A549 (cell line): ENCODE measurements at regions not wholly inside any gene's neighbourhood (a gene's known extent, or its start where the extent isn't known, plus 50 kb on each side); places are given as distances from the start of the nearest gene placed in this dataset.

Experiments used
- ATAC-seq, 2 experiments: fragments of 200-7000 bp in 1 of 2; fragments of >200 bp in 1 of 2; cut with Nextera tagmentation in 1 of 2; cut with Tn5 transposase in 1 of 2; 3 replicates each; pipeline versions ENCODE4 v1.8.0 to v1.9.1; 2018 to 2020; ENCODE audit warnings: mild to moderate bottlenecking in 1 of 2, moderate library complexity in 1 of 2
- CTCF ChIA-PET: fragments of 300-600 bp; sonication (Branson Sonifier 250); formaldehyde crosslinking; extraction: SDS; loops from one replicate; lab custom pipeline; 2021; ENCODE audit warnings: antibody characterized with exemption, inconsistent platforms; lab: Yijun Ruan, JAX
- POLR2A ChIA-PET: fragments of 350-600 bp; formaldehyde crosslinking; extraction: SDS; loops from one replicate; lab custom pipeline; 2021; ENCODE audit warnings: antibody characterized with exemption, inconsistent platforms; lab: Yijun Ruan, JAX
- DNase-seq, 2 experiments: peaks; one replicate each; pipeline versions ENCODE4 v3.0.0 to v3.0.0-alpha.2; 2011 to 2016; ENCODE audit warnings: low read depth in 1 of 2, low spot score in 1 of 2
- FAIRE-seq: peaks from 2 replicates; lab custom pipeline; 2011; peaks lifted over from hg19 to GRCh38; lab: Jason Lieb, UNC
- H3K27ac ChIP-seq, 2 experiments: fragments of >200 bp; sonication (Bioruptor Twin); formaldehyde crosslinking; 3 replicates each; pipeline ENCODE4 v1.5.1; 2016 to 2017
- H3K4me1 ChIP-seq: fragments of >200 bp; sonication (Bioruptor Twin); formaldehyde crosslinking; 3 replicates; pipeline ENCODE4 v1.6.1; 2016
- H3K4me2 ChIP-seq: fragments of >200 bp; sonication (Bioruptor Twin); formaldehyde crosslinking; 3 replicates; pipeline ENCODE4 v1.6.1; 2016
- H3K4me3 ChIP-seq: fragments of >200 bp; sonication (Bioruptor Twin); formaldehyde crosslinking; 3 replicates; pipeline ENCODE4 v1.5.1; 2016
- H3K9me3 ChIP-seq: fragments of >200 bp; sonication (Bioruptor Twin); formaldehyde crosslinking; 3 replicates; pipeline ENCODE4 v1.6.1; 2016
- BHLHE40 ChIP-seq: IDR thresholded peaks from 2 replicates; pipeline ENCODE4 v1.6.1; 2012; ENCODE audit warnings: low read depth, low read length, inconsistent platforms
- CBX8 ChIP-seq: fragments of 200-600 bp; sonication (generic); IDR thresholded peaks from 2 replicates; pipeline ENCODE4 v1.6.1; 2016
- CEBPB ChIP-seq, 2 experiments: fragments of >200 bp in 1 of 2; sonication (Bioruptor Twin) in 1 of 2; formaldehyde crosslinking in 1 of 2; IDR thresholded peaks; 2 replicates each; pipeline ENCODE4 v1.6.1; 2012 to 2016
- EHF ChIP-seq: fragments of 250-450 bp; sonication (Bioruptor Pico); IDR thresholded peaks from 2 replicates; pipeline ENCODE4 v1.5.0; 2020; ENCODE audit warnings: mild to moderate bottlenecking
- FOSL2 ChIP-seq, 2 experiments: fragments of 450-650 bp in 1 of 2; fragments of >200 bp in 1 of 2; sonication (Bioruptor Twin) in 1 of 2; formaldehyde crosslinking; IDR thresholded peaks; 2 replicates each; pipeline versions ENCODE4 v1.5.0 to v1.6.1; 2016 to 2020; ENCODE audit warnings: mild to moderate bottlenecking in 1 of 2, moderate library complexity in 1 of 2
- GATA3 ChIP-seq: IDR thresholded peaks from 2 replicates; pipeline ENCODE4 v1.6.1; 2012; ENCODE audit warnings: borderline replicate concordance
- HEYL ChIP-seq: fragments of 250-450 bp; sonication (Bioruptor Pico); IDR thresholded peaks from 2 replicates; pipeline ENCODE4 v1.8.0; 2021; ENCODE audit warnings: mild to moderate bottlenecking, moderate library complexity
- HOXB13 ChIP-seq: fragments of 250-450 bp; sonication (Bioruptor Pico); IDR thresholded peaks from 2 replicates; pipeline ENCODE4 v1.5.0; 2020; ENCODE audit warnings: low read depth, mild to moderate bottlenecking, moderate library complexity
- MAZ ChIP-seq: fragments of 150-350 bp; IDR thresholded peaks from 2 replicates; pipeline ENCODE4 v1.6.1; 2014; ENCODE audit warnings: antibody characterized with exemption, low read depth, low read length, borderline replicate concordance
- RAD21 ChIP-seq, 2 experiments: fragments of >200 bp in 1 of 2; sonication (Bioruptor Twin) in 1 of 2; formaldehyde crosslinking in 1 of 2; IDR thresholded peaks in 1 of 2; conservative IDR thresholded peaks in 1 of 2; 2 replicates in 1 of 2; 3 replicates in 1 of 2; pipeline ENCODE4 v1.6.1; 2012 to 2018; ENCODE audit warnings: inconsistent platforms in 1 of 2
- RFX5 ChIP-seq: fragments of 450-650 bp; IDR thresholded peaks from 2 replicates; pipeline ENCODE4 v1.7.1; 2014; ENCODE audit warnings: antibody characterized with exemption, mild to moderate bottlenecking, moderate library complexity
- SREBF2 ChIP-seq: fragments of 450-650 bp; IDR thresholded peaks from 2 replicates; pipeline ENCODE4 v1.6.1; 2014; ENCODE audit warnings: mild to moderate bottlenecking, moderate library complexity
- TFCP2L1 ChIP-seq: fragments of 250-450 bp; sonication (Bioruptor Pico); IDR thresholded peaks from 2 replicates; pipeline ENCODE4 v1.5.0; 2021; ENCODE audit warnings: mild to moderate bottlenecking
- TP53 ChIP-seq: fragments of 250-450 bp; sonication (Bioruptor Pico); IDR thresholded peaks from 2 replicates; pipeline ENCODE4 v1.5.0; 2021; ENCODE audit warnings: mild to moderate bottlenecking, moderate library complexity
- ZC3H11A ChIP-seq: fragments of 450-650 bp; IDR thresholded peaks from 2 replicates; pipeline ENCODE4 v1.6.1; 2014; ENCODE audit warnings: antibody characterized with exemption, mild to moderate bottlenecking
- WGBS: methylation state at CpG from one replicate; pipeline ENCODE4 v1.1.6; 2017; ENCODE audit errors: missing lambda C conversion rate; 5-methylcytosine and 5-hydroxymethylcytosine counted together
- TF ChIP-seq, protein P1 (sequence below): fragments of 250-450 bp; sonication (Bioruptor Pico); IDR thresholded peaks from 2 replicates; pipeline ENCODE4 v1.5.0; 2021; ENCODE audit warnings: mild to moderate bottlenecking, moderate library complexity, borderline replicate concordance
- TF ChIP-seq, protein P2 (sequence below): fragments of 150-350 bp; IDR thresholded peaks from 2 replicates; pipeline ENCODE4 v1.6.1; 2014; ENCODE audit warnings: low read depth, mild to moderate bottlenecking, low read length
- TF ChIP-seq, protein P3 (sequence below): fragments of 200-600 bp; sonication (generic); IDR thresholded peaks from 2 replicates; pipeline ENCODE4 v1.6.1; 2016; ENCODE audit warnings: antibody characterized with exemption, mild to moderate bottlenecking, moderate library complexity
- TF ChIP-seq, protein P4 (sequence below): fragments of >200 bp; sonication (Bioruptor Twin); formaldehyde crosslinking; IDR thresholded peaks from 2 replicates; pipeline ENCODE4 v1.6.1; 2016

DNA sequence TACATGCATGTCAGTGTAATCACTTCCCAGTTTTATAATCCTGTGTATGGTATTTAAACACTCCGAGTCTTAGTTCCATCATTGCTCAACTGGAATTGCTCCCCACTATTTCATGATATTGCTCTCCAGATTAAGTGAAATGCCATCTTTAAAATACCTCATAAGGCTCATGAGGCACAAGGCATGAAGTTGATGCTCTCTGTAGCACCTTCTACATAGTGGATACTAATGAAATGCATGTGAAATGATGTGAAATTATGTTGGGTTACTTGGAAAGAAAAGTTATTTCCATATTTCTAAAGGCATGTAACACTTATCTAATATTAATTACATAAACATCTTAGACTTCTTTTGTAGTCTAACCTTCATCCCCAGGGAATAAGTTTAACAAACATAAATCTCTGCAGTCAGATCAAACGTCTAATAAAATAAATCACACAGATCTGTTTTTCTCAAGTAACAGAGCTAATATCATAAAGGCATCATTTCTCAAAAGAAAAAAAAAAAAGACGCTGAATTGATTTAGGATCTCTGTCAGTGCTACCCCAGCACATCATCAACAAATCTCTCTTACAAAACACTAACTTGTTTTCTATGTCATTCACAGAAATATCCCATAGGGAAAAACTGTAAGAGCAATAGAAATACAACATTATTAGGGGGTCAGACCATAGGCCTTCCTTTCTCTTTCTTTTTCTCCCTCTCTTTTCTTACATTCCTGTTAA, 736.0 kb upstream of the LRRC4C start:
- ATAC-seq (no peak), DNase-seq (no peak), FAIRE-seq (no peak)
- TF ChIP-seq BHLHE40 (no peak), EHF (no peak), MAZ (no peak), ZC3H11A (no peak), TFCP2L1 (CRISPR knock-in tag) (no peak), GATA3 (no peak), HEYL (CRISPR knock-in tag) (no peak)
- TF ChIP-seq, protein P1, sequence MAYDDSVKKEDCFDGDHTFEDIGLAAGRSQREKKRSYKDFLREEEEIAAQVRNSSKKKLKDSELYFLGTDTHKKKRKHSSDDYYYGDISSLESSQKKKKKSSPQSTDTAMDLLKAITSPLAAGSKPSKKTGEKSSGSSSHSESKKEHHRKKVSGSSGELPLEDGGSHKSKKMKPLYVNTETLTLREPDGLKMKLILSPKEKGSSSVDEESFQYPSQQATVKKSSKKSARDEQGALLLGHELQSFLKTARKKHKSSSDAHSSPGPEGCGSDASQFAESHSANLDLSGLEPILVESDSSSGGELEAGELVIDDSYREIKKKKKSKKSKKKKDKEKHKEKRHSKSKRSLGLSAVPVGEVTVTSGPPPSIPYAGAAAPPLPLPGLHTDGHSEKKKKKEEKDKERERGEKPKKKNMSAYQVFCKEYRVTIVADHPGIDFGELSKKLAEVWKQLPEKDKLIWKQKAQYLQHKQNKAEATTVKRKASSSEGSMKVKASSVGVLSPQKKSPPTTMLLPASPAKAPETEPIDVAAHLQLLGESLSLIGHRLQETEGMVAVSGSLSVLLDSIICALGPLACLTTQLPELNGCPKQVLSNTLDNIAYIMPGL (CRISPR knock-in tag) = no peak
- TF ChIP-seq, protein P2, sequence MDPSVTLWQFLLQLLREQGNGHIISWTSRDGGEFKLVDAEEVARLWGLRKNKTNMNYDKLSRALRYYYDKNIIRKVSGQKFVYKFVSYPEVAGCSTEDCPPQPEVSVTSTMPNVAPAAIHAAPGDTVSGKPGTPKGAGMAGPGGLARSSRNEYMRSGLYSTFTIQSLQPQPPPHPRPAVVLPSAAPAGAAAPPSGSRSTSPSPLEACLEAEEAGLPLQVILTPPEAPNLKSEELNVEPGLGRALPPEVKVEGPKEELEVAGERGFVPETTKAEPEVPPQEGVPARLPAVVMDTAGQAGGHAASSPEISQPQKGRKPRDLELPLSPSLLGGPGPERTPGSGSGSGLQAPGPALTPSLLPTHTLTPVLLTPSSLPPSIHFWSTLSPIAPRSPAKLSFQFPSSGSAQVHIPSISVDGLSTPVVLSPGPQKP = no peak
- ChIA-PET CTCF (no interaction called here), POLR2A (no interaction called here)
- H3K27ac ChIP-seq = no peak overlapping the region
- WGBS = 2% methylated on average over 3 of the region's 3 CpGs
- no peaks in the 10 kb centered on the region for H3K4me1 ChIP-seq
- H3K4me2 ChIP-seq = no peak overlapping the region
- no peaks in the 10 kb centered on the region; the same call in 2 of the 3 replicates for H3K9me3 ChIP-seq
- H3K4me3 ChIP-seq = no peak overlapping the region

GRCh38 chr11:42200311-42200710, 740.9 kb upstream of the LRRC4C start:
- no peak for FAIRE-seq
- Histone ChIP-seq H3K4me1 (no peaks in the 10 kb centered on the region), H3K27ac (no peak overlapping the region), H3K4me3 (no peak overlapping the region), H3K4me2 (no peak overlapping the region), H3K9me3 (no peaks in the 10 kb centered on the region; the same call in 2 of the 3 replicates)
- no peak for ATAC-seq
- DNase-seq = no peak
- 62% methylated on average over 6 of the region's 6 CpGs for WGBS
- CTCF ChIA-PET = interaction anchor here (0.6 kb wide), 1 partner anchor 454 kb away, joined by 4 read pairs; no protein-coding TSS in a partner anchor
- POLR2A ChIA-PET = no interaction called here
- TF ChIP-seq CBX8 (no peak), RFX5 (no peak), SREBF2 (no peak), TP53 (no peak), RAD21 (conservative IDR thresholded peaks at IDR 0.05 in 1 of 2, IDR thresholded peaks at IDR 0.05 in 1 of 2) (no peak), CEBPB (IDR thresholded peaks at IDR 0.05) (no peak), ZC3H11A (no peak), FOSL2 (IDR thresholded peaks at IDR 0.05) (no peak), FOSL2 (CRISPR knock-in tag; IDR thresholded peaks at IDR 0.05) (no peak), TFCP2L1 (CRISPR knock-in tag) (no peak), HOXB13 (CRISPR knock-in tag) (no peak)
- TF ChIP-seq, protein P3, sequence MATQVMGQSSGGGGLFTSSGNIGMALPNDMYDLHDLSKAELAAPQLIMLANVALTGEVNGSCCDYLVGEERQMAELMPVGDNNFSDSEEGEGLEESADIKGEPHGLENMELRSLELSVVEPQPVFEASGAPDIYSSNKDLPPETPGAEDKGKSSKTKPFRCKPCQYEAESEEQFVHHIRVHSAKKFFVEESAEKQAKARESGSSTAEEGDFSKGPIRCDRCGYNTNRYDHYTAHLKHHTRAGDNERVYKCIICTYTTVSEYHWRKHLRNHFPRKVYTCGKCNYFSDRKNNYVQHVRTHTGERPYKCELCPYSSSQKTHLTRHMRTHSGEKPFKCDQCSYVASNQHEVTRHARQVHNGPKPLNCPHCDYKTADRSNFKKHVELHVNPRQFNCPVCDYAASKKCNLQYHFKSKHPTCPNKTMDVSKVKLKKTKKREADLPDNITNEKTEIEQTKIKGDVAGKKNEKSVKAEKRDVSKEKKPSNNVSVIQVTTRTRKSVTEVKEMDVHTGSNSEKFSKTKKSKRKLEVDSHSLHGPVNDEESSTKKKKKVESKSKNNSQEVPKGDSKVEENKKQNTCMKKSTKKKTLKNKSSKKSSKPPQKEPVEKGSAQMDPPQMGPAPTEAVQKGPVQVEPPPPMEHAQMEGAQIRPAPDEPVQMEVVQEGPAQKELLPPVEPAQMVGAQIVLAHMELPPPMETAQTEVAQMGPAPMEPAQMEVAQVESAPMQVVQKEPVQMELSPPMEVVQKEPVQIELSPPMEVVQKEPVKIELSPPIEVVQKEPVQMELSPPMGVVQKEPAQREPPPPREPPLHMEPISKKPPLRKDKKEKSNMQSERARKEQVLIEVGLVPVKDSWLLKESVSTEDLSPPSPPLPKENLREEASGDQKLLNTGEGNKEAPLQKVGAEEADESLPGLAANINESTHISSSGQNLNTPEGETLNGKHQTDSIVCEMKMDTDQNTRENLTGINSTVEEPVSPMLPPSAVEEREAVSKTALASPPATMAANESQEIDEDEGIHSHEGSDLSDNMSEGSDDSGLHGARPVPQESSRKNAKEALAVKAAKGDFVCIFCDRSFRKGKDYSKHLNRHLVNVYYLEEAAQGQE = no peak
- TF ChIP-seq, protein P4, sequence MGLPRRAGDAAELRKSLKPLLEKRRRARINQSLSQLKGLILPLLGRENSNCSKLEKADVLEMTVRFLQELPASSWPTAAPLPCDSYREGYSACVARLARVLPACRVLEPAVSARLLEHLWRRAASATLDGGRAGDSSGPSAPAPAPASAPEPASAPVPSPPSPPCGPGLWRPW = no peak
